WTC11 (cell line): ENCODE measurements at regions not wholly inside any gene's neighbourhood (a gene's known extent, or its start where the extent isn't known, plus 50 kb on each side); places are given as distances from the start of the nearest gene placed in this dataset.

ENCODE experiments used
- ATAC-seq: fragments of 200-7000 bp; cut with Tn5 transposase; 2 replicates; pipeline ENCODE4 v1.10.0; 2021; ENCODE audit warnings: mild to moderate bottlenecking, moderate library complexity
- CTCF ChIA-PET: fragments of 300-600 bp; sonication (Branson Sonifier 250); formaldehyde crosslinking; loops from one replicate; lab custom pipeline; 2021; ENCODE audit warnings: antibody characterized with exemption; lab: Charles Lee
- POLR2A ChIA-PET: fragments of 350-600 bp; sonication (Branson Sonifier 250); formaldehyde crosslinking; loops from one replicate; lab custom pipeline; 2021; ENCODE audit warnings: antibody characterized with exemption; lab: Charles Lee
- DNase-seq: peaks from one replicate; pipeline ENCODE4 v3.0.0; 2021; ENCODE audit warnings: low spot score
- H3K27ac Mint-ChIP-seq: 2 replicates; pipeline ENCODE4 v1.8.0; 2021; ENCODE audit warnings: mixed read lengths
- H3K27me3 Mint-ChIP-seq: 2 replicates; pipeline ENCODE4 v1.8.0; 2021; ENCODE audit warnings: low read depth, mild to moderate bottlenecking, moderate library complexity, mixed read lengths
- H3K36me3 Mint-ChIP-seq: 2 replicates; pipeline ENCODE4 v1.8.0; 2021; ENCODE audit warnings: mixed read lengths
- H3K4me1 Mint-ChIP-seq: 2 replicates; pipeline ENCODE4 v1.8.0; 2022; ENCODE audit warnings: mixed read lengths
- H3K4me3 Mint-ChIP-seq: 2 replicates; pipeline ENCODE4 v1.8.0; 2021; ENCODE audit warnings: mild to moderate bottlenecking, moderate library complexity, mixed read lengths
- H3K9me3 Mint-ChIP-seq: 2 replicates; pipeline ENCODE4 v1.8.0; 2021; ENCODE audit warnings: mixed read lengths
- CREB1 ChIP-seq: sonication (generic); formaldehyde crosslinking; IDR thresholded peaks from 2 replicates; pipeline ENCODE4 v1.8.0; 2023; ENCODE audit warnings: mild to moderate bottlenecking, missing genetic modification reagents
- CREM ChIP-seq: sonication (generic); formaldehyde crosslinking; IDR thresholded peaks from 2 replicates; pipeline ENCODE4 v1.8.1; 2022; ENCODE audit warnings: mild to moderate bottlenecking, missing genetic modification reagents, moderate library complexity
- ERG ChIP-seq: fragments of 250-450 bp; sonication (Bioruptor Pico); IDR thresholded peaks from 2 replicates; pipeline ENCODE4 v1.8.0; 2021; ENCODE audit warnings: mild to moderate bottlenecking
- IRF1 ChIP-seq: sonication (generic); formaldehyde crosslinking; IDR thresholded peaks from 2 replicates; pipeline ENCODE4 v1.8.0; 2023; ENCODE audit warnings: missing genetic modification reagents
- IRF2 ChIP-seq: sonication (generic); formaldehyde crosslinking; IDR thresholded peaks from 2 replicates; pipeline ENCODE4 v1.8.0; 2022; ENCODE audit warnings: low read depth, missing genetic modification reagents, borderline replicate concordance
- PRRX2 ChIP-seq: fragments of 250-450 bp; sonication (Bioruptor Pico); IDR thresholded peaks from 2 replicates; pipeline ENCODE4 v1.8.0; 2021; ENCODE audit warnings: mild to moderate bottlenecking
- TEAD4 ChIP-seq: sonication (generic); formaldehyde crosslinking; IDR thresholded peaks from 2 replicates; pipeline ENCODE4 v1.8.0; 2022; ENCODE audit warnings: mild to moderate bottlenecking, missing genetic modification reagents
- USF2 ChIP-seq: sonication (generic); formaldehyde crosslinking; IDR thresholded peaks from 2 replicates; pipeline ENCODE4 v1.8.1; 2023; ENCODE audit warnings: mild to moderate bottlenecking, missing genetic modification reagents, moderate library complexity
- ZNF138 ChIP-seq: sonication (generic); formaldehyde crosslinking; conservative IDR thresholded peaks from 2 replicates; pipeline ENCODE4 v1.8.1; 2022; ENCODE audit warnings: mild to moderate bottlenecking, moderate library complexity, missing genetic modification reagents
- ZNF219 ChIP-seq: sonication (generic); formaldehyde crosslinking; IDR thresholded peaks from 2 replicates; pipeline ENCODE4 v1.8.0; 2023; ENCODE audit warnings: missing genetic modification reagents, mild to moderate bottlenecking, borderline replicate concordance
- ZNF396 ChIP-seq: fragments of 250-450 bp; sonication (Bioruptor Pico); IDR thresholded peaks from 2 replicates; pipeline ENCODE4 v1.8.0; 2021; ENCODE audit warnings: mild to moderate bottlenecking, moderate library complexity, borderline replicate concordance
- ZNF423 ChIP-seq: fragments of 250-450 bp; sonication (Bioruptor Pico); IDR thresholded peaks from 2 replicates; pipeline ENCODE4 v2.1.2; 2022; ENCODE audit warnings: mild to moderate bottlenecking, moderate library complexity
- TF ChIP-seq, protein P1 (sequence below): fragments of 250-450 bp; sonication (Bioruptor Pico); IDR thresholded peaks from 2 replicates; pipeline ENCODE4 v1.9.0; 2021; ENCODE audit warnings: moderate library complexity, mild to moderate bottlenecking, inconsistent platforms, borderline replicate concordance
- TF ChIP-seq, protein P2 (sequence below): fragments of 250-450 bp; sonication (Bioruptor Pico); IDR thresholded peaks from 2 replicates; pipeline ENCODE4 v1.9.0; 2021; ENCODE audit warnings: mild to moderate bottlenecking

DNA sequence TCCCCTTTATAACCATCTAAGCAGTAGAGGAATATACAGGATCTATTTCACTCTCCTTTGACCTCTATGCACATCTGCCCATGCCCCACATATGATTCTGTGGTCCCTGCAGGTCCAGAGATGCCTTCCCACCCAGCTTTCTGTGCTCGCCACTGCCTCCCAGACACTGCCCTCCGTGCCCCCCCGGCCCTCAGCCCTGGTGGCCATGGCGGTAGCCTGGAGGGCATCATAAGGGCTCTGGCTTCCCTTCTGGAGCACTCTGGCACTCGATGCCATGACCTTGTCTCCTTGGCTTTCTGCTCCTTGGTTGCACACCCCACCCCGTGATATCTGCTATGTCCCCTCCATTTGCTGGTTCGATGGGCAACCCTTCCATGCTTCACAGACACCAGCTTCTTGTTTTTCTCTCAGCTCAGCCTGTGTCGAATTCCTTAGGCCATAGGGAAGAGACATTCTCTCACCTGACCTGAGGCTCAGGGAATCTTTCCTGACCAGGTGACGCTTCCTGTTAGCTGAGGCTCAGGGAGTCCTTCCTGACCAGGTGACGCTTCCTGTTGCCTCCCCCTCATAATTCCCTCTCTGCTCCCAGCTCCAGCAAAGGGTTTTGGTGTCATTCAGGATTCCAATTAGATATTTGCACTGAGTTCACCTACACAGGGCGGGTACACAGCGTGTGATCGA is 100.4 kb upstream of the GLI3 start:
- no peak overlapping the region for H3K4me3 Mint-ChIP-seq
- CTCF ChIA-PET: interaction anchor here (1.0 kb wide), 1 partner anchor 22 kb away, joined by 3 read pairs; no protein-coding TSS in a partner anchor
- peaks cover 20% of the 10 kb centered on the region for H3K4me1 Mint-ChIP-seq
- peaks cover 11% of the 10 kb centered on the region for H3K9me3 Mint-ChIP-seq
- TF ChIP-seq ZNF138 (CRISPR knock-in tag) (no peak), USF2 (CRISPR knock-in tag) (0 out of 2 replicates have a peak, but pooled peaks have one; percentile 37)
- H3K36me3 Mint-ChIP-seq: peaks cover 10% of the 10 kb centered on the region
- no peak for DNase-seq
- H3K27ac Mint-ChIP-seq: no peak overlapping the region; the same call in 1 of the 2 replicates
- H3K27me3 Mint-ChIP-seq: no peaks in the 10 kb centered on the region
- peak; percentile 76 for ATAC-seq
- POLR2A ChIA-PET: no interaction called here

- peaks cover 21% of the 10 kb centered on the region for H3K9me3 Mint-ChIP-seq
- H3K36me3 Mint-ChIP-seq: peaks cover 15% of the 10 kb centered on the region
- no peak overlapping the region for H3K4me3 Mint-ChIP-seq
- no peaks in the 10 kb centered on the region for H3K27me3 Mint-ChIP-seq
- ATAC-seq: no peak
- no peak overlapping the region for H3K27ac Mint-ChIP-seq
- ChIA-PET POLR2A (no interaction called here), CTCF (no interaction called here)
- H3K4me1 Mint-ChIP-seq: peaks cover 6% of the 10 kb centered on the region
- TF ChIP-seq IRF2 (CRISPR knock-in tag): no peak
- no peak for TF ChIP-seq CREB1
- no peak for TF ChIP-seq CREM (CRISPR knock-in tag)
- no peak for TF ChIP-seq ERG
- DNase-seq: no peak
Observed at GRCh38 chr7:42332605-42333222, 95.7 kb upstream of the GLI3 start.

GRCh38 chr7:42319631-42320030 is 82.6 kb upstream of the GLI3 start:
- peaks cover 20% of the 10 kb centered on the region for H3K4me1 Mint-ChIP-seq
- H3K36me3 Mint-ChIP-seq: no peaks in the 10 kb centered on the region
- H3K27ac Mint-ChIP-seq: no peak overlapping the region
- H3K9me3 Mint-ChIP-seq: no peaks in the 10 kb centered on the region
- no peaks in the 10 kb centered on the region for H3K27me3 Mint-ChIP-seq
- ATAC-seq (no peak), DNase-seq (no peak)
- CTCF ChIA-PET: no interaction called here
- H3K4me3 Mint-ChIP-seq: no peak overlapping the region
- POLR2A ChIA-PET: no interaction called here
- TF ChIP-seq, protein P1, sequence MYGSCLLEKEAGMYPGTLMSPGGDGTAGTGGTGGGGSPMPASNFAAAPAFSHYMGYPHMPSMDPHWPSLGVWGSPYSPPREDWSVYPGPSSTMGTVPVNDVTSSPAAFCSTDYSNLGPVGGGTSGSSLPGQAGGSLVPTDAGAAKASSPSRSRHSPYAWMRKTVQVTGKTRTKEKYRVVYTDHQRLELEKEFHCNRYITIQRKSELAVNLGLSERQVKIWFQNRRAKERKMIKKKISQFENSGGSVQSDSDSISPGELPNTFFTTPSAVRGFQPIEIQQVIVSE (CRISPR knock-in tag): no peak
- TF ChIP-seq ZNF423 (CRISPR knock-in tag) (no peak), ZNF396 (CRISPR knock-in tag) (no peak), CREM (CRISPR knock-in tag) (no peak), ZNF219 (no peak), TEAD4 (CRISPR knock-in tag) (no peak), PRRX2 (CRISPR knock-in tag) (no peak)
- TF ChIP-seq, protein P2, sequence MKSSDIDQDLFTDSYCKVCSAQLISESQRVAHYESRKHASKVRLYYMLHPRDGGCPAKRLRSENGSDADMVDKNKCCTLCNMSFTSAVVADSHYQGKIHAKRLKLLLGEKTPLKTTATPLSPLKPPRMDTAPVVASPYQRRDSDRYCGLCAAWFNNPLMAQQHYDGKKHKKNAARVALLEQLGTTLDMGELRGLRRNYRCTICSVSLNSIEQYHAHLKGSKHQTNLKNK: no peak

DNA sequence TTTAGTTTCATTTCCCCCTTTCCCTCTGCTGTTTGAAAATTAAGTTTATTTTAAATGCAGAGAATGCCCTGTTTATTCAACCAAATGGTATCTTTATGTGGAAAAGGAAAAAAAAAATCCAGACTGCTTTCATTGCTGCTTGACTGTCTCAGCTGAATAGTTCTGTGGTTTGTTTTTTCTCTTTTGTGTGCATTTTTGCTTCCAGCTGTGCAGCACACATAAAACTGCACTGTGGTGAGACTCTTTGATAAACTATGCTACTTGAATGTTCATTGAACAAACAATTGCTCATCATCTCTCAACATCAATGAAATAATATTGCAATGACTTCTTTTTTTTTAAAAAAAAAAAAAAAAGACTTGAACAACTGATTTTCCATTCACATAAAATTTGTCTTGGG is 78.6 kb upstream of the GLI3 start:
- ATAC-seq: no peak

More for the DNA sequence above, 78.6 kb upstream of the GLI3 start:
- no peak for TF ChIP-seq IRF1
- no peak for TF ChIP-seq USF2 (CRISPR knock-in tag)
- no peak for TF ChIP-seq ZNF219
- DNase-seq: no peak
- H3K4me1 Mint-ChIP-seq: peaks cover 20% of the 10 kb centered on the region
- peaks cover 3% of the 10 kb centered on the region; the same call in 1 of the 2 replicates for H3K27me3 Mint-ChIP-seq
- no peak overlapping the region for H3K4me3 Mint-ChIP-seq
- peaks cover 12% of the 10 kb centered on the region for H3K9me3 Mint-ChIP-seq
- 0 out of 2 replicates have a peak, but pooled peaks cover 5% of the 10 kb centered on the region for H3K36me3 Mint-ChIP-seq
- ChIA-PET POLR2A (no interaction called here), CTCF (no interaction called here)
- H3K27ac Mint-ChIP-seq: no peak overlapping the region
